ENCODE measurements at regions not wholly inside any gene's neighbourhood (a gene's known extent, or its start where the extent isn't known, plus 50 kb on each side); places are given as distances from the start of the nearest gene placed in this dataset.

DNA sequence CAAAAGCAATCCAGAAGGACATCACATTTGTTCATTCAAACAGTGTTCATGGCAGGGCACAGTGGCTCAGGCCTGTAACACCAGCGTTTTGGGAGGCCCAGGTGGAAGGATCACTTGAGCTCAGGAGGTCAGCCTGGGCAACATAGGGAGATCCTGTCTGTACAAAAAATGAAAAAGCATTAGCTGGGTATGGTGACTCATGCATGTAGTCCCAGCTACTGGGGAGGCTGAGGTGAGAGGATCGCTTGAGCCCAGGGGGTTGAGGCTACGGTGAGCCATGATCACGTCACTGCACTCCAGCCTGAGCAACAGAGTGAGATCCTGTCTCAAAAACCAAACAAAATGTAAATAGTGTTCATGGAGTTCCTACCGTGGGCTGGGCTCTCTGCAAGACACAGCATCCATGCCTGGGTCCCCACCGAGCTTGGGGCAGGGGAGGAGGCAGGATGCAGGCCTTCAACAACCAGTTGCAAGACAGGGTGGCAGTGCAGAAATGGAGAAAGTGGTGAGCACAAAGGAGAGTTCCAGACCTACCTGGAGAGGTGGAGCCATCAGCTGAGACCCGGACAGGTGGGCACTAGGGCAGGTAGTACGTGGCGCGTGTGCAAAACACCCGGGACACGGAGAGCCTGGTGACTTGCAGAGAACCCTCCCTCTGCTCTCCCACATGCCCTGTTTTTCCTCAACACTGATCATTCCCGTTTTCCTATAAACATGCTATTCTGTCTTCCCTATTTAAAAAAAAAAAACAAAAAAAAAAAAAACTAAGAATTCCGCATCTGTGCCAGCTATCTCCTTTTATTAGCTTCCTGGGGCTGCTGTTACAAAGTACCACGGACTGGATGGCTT lies 138.9 kb downstream of the TOMM20 start:
- TF ChIP-seq, protein P1, sequence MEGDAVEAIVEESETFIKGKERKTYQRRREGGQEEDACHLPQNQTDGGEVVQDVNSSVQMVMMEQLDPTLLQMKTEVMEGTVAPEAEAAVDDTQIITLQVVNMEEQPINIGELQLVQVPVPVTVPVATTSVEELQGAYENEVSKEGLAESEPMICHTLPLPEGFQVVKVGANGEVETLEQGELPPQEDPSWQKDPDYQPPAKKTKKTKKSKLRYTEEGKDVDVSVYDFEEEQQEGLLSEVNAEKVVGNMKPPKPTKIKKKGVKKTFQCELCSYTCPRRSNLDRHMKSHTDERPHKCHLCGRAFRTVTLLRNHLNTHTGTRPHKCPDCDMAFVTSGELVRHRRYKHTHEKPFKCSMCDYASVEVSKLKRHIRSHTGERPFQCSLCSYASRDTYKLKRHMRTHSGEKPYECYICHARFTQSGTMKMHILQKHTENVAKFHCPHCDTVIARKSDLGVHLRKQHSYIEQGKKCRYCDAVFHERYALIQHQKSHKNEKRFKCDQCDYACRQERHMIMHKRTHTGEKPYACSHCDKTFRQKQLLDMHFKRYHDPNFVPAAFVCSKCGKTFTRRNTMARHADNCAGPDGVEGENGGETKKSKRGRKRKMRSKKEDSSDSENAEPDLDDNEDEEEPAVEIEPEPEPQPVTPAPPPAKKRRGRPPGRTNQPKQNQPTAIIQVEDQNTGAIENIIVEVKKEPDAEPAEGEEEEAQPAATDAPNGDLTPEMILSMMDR (IDR thresholded peaks at IDR 0.05) = no peak
- Mint-ChIP-seq H3K36me3 (ENCODE audit: low read depth) (no peaks in the 10 kb centered on the region), H3K4me3 (no peak overlapping the region), H3K27me3 (no peaks in the 10 kb centered on the region), H3K9me3 (no peaks in the 10 kb centered on the region), H3K27ac (no peak overlapping the region), H3K4me1 (ENCODE audit: low read depth) (peaks cover 41% of the 10 kb centered on the region)
- ATAC-seq (ENCODE audit: poor library complexity) (no peak), DNase-seq (no peak)
- no peaks in the 10 kb centered on the region for H3K9me3 ChIP-seq (ENCODE audit: control insufficient read depth in 1 of 2, insufficient read depth in 1 of 2, low read length in 2 of 2)
- peaks cover 31% of the 10 kb centered on the region for H3K4me1 ChIP-seq (ENCODE audit: insufficient read depth, low read length)
- H3K27me3 ChIP-seq (ENCODE audit: control insufficient read depth in 1 of 2, insufficient read depth in 2 of 2, low read length in 2 of 2) = no peaks in the 10 kb centered on the region
- intact Hi-C loops (cut with DNase I, micrococcal nuclease) = loop anchor here in 1 of 2 experiments (10.0 kb wide), 1 partner anchor 85 kb away; no protein-coding TSS in a partner anchor
- no peaks in the 10 kb centered on the region for H3K36me3 ChIP-seq (ENCODE audit: insufficient read depth, low read length)
- ChIA-PET CTCF (no interaction called here), POLR2A (interaction anchor here (0.8 to 2.1 kb wide), 7 partner anchors 11 to 378 kb away, joined by 3 to 8 read pairs (median 3); no protein-coding TSS in a partner anchor)
- no peak overlapping the region for H3K27ac ChIP-seq (ENCODE audit: low read depth in 1 of 2, low read length in 2 of 2)
- no peak overlapping the region for H3K4me3 ChIP-seq (ENCODE audit: low read length)

DNA sequence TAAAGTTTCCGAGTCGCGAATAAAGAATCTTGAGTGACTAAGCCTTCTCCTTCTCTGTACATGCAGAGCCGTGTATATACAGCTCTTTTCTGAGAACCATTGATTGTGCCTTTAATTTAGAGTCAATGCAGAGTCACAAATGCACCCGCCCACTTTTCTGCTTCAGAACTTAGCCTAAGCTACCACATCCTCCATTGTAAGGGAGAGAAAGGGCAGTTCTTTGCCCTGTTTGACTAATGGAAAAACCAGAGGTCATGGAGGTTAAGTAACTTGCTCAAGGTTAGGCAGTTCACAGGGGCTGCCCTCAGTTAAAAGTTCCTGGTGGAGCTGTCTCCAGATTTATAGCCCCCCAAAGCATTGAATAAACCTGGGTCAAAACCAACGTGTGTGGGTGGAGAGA lies 139.6 kb downstream of the TOMM20 start:
- TF ChIP-seq, protein P1 (IDR thresholded peaks at IDR 0.05) = no peak
- Mint-ChIP-seq H3K4me1 (ENCODE audit: low read depth) (peaks cover 48% of the 10 kb centered on the region), H3K27me3 (no peaks in the 10 kb centered on the region), H3K9me3 (no peaks in the 10 kb centered on the region), H3K36me3 (ENCODE audit: low read depth) (no peaks in the 10 kb centered on the region), H3K27ac (no peak overlapping the region), H3K4me3 (no peak overlapping the region)
- ChIA-PET CTCF (no interaction called here), POLR2A (interaction anchor here (1.0 to 2.1 kb wide), 6 partner anchors 10 to 378 kb away, joined by 3 to 8 read pairs (median 4); no protein-coding TSS in a partner anchor)
- intact Hi-C loops (cut with DNase I, micrococcal nuclease) = loop anchor here in 1 of 2 experiments (10.0 kb wide), 1 partner anchor 86 kb away; no protein-coding TSS in a partner anchor
- Histone ChIP-seq H3K4me3 (ENCODE audit: low read length) (no peak overlapping the region), H3K4me1 (ENCODE audit: insufficient read depth, low read length) (peaks cover 38% of the 10 kb centered on the region), H3K36me3 (ENCODE audit: insufficient read depth, low read length) (no peaks in the 10 kb centered on the region), H3K27ac (ENCODE audit: low read depth in 1 of 2, low read length in 2 of 2) (no peak overlapping the region), H3K27me3 (ENCODE audit: control insufficient read depth in 1 of 2, insufficient read depth in 2 of 2, low read length in 2 of 2) (no peaks in the 10 kb centered on the region), H3K9me3 (ENCODE audit: control insufficient read depth in 1 of 2, insufficient read depth in 1 of 2, low read length in 2 of 2) (no peaks in the 10 kb centered on the region)
- no peak for DNase-seq
- ATAC-seq (ENCODE audit: poor library complexity) = no peak

DNA sequence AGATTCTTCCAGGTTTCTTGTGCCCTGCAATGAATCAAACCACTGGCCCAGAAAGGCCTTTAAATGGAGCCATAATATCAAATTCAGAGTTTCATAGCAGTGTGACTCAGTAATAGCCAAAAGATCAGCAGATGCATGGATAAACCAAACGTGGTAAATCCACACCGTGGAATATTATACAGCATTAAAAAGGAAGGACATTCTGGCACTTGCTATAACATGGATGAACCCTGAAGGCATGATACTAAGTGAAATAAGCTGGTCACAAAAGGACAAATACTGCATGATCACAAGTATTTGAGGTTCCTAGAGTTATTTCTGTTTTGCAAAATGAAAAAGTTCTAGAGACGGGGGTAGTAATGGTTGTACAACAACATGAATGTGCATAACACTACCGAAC lies 140.1 kb downstream of the TOMM20 start:
- ATAC-seq (ENCODE audit: poor library complexity) (no peak), DNase-seq (no peak)
- H3K4me3 Mint-ChIP-seq = no peak overlapping the region
- Histone ChIP-seq H3K27me3 (ENCODE audit: control insufficient read depth in 1 of 2, insufficient read depth in 2 of 2, low read length in 2 of 2) (no peaks in the 10 kb centered on the region), H3K36me3 (ENCODE audit: insufficient read depth, low read length) (no peaks in the 10 kb centered on the region), H3K4me3 (ENCODE audit: low read length) (no peak overlapping the region), H3K4me1 (ENCODE audit: insufficient read depth, low read length) (peaks cover 40% of the 10 kb centered on the region), H3K9me3 (ENCODE audit: control insufficient read depth in 1 of 2, insufficient read depth in 1 of 2, low read length in 2 of 2) (no peaks in the 10 kb centered on the region), H3K27ac (ENCODE audit: low read depth in 1 of 2, low read length in 2 of 2) (no peak overlapping the region)
- CTCF ChIA-PET = no interaction called here
- no peak overlapping the region for H3K27ac Mint-ChIP-seq
- no peaks in the 10 kb centered on the region for H3K9me3 Mint-ChIP-seq
- H3K27me3 Mint-ChIP-seq = no peaks in the 10 kb centered on the region
- POLR2A ChIA-PET = interaction anchor here (1.1 to 2.1 kb wide), 5 partner anchors 10 to 377 kb away, joined by 3 to 8 read pairs (median 4); no protein-coding TSS in a partner anchor
- no peaks in the 10 kb centered on the region for H3K36me3 Mint-ChIP-seq (ENCODE audit: low read depth)
- intact Hi-C loops (cut with DNase I, micrococcal nuclease) = loop anchor here in 1 of 2 experiments (10.0 kb wide), 1 partner anchor 86 kb away; no protein-coding TSS in a partner anchor
- H3K4me1 Mint-ChIP-seq (ENCODE audit: low read depth) = peaks cover 53% of the 10 kb centered on the region
- TF ChIP-seq, protein P1 (IDR thresholded peaks at IDR 0.05) = no peak
